Inferior parietal cortex (tissue), 1 donor: ENCODE measurements at regions not wholly inside any gene's neighbourhood (a gene's known extent, or its start where the extent isn't known, plus 50 kb on each side); places are given as distances from the start of the nearest gene placed in this dataset.

ENCODE experiments used
- DNase-seq: peaks from one replicate; pipeline ENCODE4 v3.0.0-alpha.2; 2016; ENCODE audit errors: extremely low spot score

- no peak for DNase-seq
Observed at GRCh38 chr10:132115732-132116131, 50.0 kb downstream of the JAKMIP3 start.

- no peak for DNase-seq
Observed at GRCh38 chr10:132117146-132117545, 51.4 kb downstream of the JAKMIP3 start.

GRCh38 chr10:132117636-132118190 is 52.0 kb downstream of the JAKMIP3 start:
- DNase-seq = no peak

GRCh38 chr10:132118366-132118765 is 52.6 kb downstream of the JAKMIP3 start:
- DNase-seq = no peak

- no peak for DNase-seq
Observed at GRCh38 chr10:132120200-132120599, 54.5 kb downstream of the JAKMIP3 start.

- no peak for DNase-seq
Observed at GRCh38 chr10:132120734-132121510, 55.2 kb downstream of the JAKMIP3 start.

GRCh38 chr10:132121511-132121830 is 55.7 kb downstream of the JAKMIP3 start:
- DNase-seq = no peak

- DNase-seq = no peak
Observed at GRCh38 chr10:132122097-132122861, 56.5 kb downstream of the JAKMIP3 start.

GRCh38 chr10:132122939-132123445 is 57.2 kb downstream of the JAKMIP3 start:
- DNase-seq = no peak

GRCh38 chr10:132123606-132124005 is 57.9 kb downstream of the JAKMIP3 start:
- DNase-seq = no peak

GRCh38 chr10:132124201-132124920 is 58.6 kb downstream of the JAKMIP3 start:
- no peak for DNase-seq

GRCh38 chr10:132129431-132129830 is 57.3 kb upstream of the DPYSL4 start:
- DNase-seq = no peak

GRCh38 chr10:132130286-132131265 is 56.2 kb upstream of the DPYSL4 start:
- DNase-seq = no peak

- DNase-seq = peak; percentile 36
Observed at GRCh38 chr10:132131581-132132420, 54.9 kb upstream of the DPYSL4 start.

GRCh38 chr10:132132421-132132841 is 54.3 kb upstream of the DPYSL4 start:
- peak; percentile 11 for DNase-seq

GRCh38 chr10:132133005-132133404 is 53.7 kb upstream of the DPYSL4 start:
- peak; percentile 40 for DNase-seq

- DNase-seq = no peak
Observed at GRCh38 chr10:132133449-132134240, 53.1 kb upstream of the DPYSL4 start.

GRCh38 chr10:132134241-132135052 is 52.3 kb upstream of the DPYSL4 start:
- no peak for DNase-seq
